HepG2 (cell line): ENCODE measurements at regions not wholly inside any gene's neighbourhood (a gene's known extent, or its start where the extent isn't known, plus 50 kb on each side); places are given as distances from the start of the nearest gene placed in this dataset.

ENCODE experiments used
- ATAC-seq: fragments of 200-7000 bp; cut with Tn5 transposase; 3 replicates; pipeline ENCODE4 v1.9.1; 2020; ENCODE audit warnings: mild to moderate bottlenecking, moderate library complexity
- BruUV-seq: library from RNA; stranded (reverse); fragments of 400-500 nt; replicated peaks from 2 replicates; lab custom pipeline; 2021; lab: Mats Ljungman, UMichigan
- CTCF ChIA-PET: fragments of 300-600 bp; formaldehyde crosslinking; extraction: SDS; loops from one replicate; lab custom pipeline; 2021; ENCODE audit warnings: low total read pairs, inconsistent platforms, low intra/inter-chr PET ratio; lab: Yijun Ruan, JAX
- POLR2A ChIA-PET: fragments of 350-600 bp; sonication (Branson Sonifier 250); formaldehyde crosslinking; loops from one replicate; lab custom pipeline; 2020; ENCODE audit warnings: antibody characterized with exemption, inconsistent platforms; lab: Yijun Ruan, JAX
- DNase-seq: peaks from one replicate; pipeline ENCODE4 v3.0.0-alpha.2; 2015; ENCODE audit warnings: low spot score
- FAIRE-seq: peaks from 3 replicates; lab custom pipeline; 2011; peaks lifted over from hg19 to GRCh38; lab: Jason Lieb, UNC
- H2AFZ ChIP-seq: one replicate; pipeline ENCODE4 v1.6.1; 2011; ENCODE audit warnings: low read length, inconsistent platforms
- H3K27ac ChIP-seq: fragments of 300-600 bp; 3 replicates; pipeline ENCODE4 v1.8.0; 2011; ENCODE audit warnings: mixed run types, mild to moderate bottlenecking, mixed read lengths, low read length, inconsistent platforms; ENCODE audit not compliant: insufficient read depth; ENCODE audit errors: extremely low read length
- H3K27me3 ChIP-seq, 2 experiments: fragments of 200-600 bp in 1 of 2; 2 replicates in 1 of 2; 3 replicates in 1 of 2; pipeline versions ENCODE4 v1.6.0 to v1.8.0; 2011; ENCODE audit warnings: low read length in 2 of 2, mild to moderate bottlenecking in 2 of 2, moderate library complexity in 2 of 2, inconsistent platforms in 1 of 2; ENCODE audit not compliant: insufficient read depth in 2 of 2, control insufficient read depth in 1 of 2
- H3K36me3 ChIP-seq, 2 experiments: fragments of 200-600 bp in 1 of 2; replicated peaks in 1 of 2; 2 replicates in 1 of 2; 3 replicates in 1 of 2; pipeline versions ENCODE4 v1.5.1 to v1.8.0; 2011; ENCODE audit warnings: low read length in 2 of 2, inconsistent platforms in 1 of 2; ENCODE audit not compliant: insufficient read depth in 2 of 2, control insufficient read depth in 1 of 2
- H3K4me1 ChIP-seq: 2 replicates; pipeline ENCODE4 v1.5.1; 2012; ENCODE audit warnings: low read length, inconsistent platforms; ENCODE audit not compliant: insufficient read depth
- H3K4me2 ChIP-seq: 2 replicates; pipeline ENCODE4 v1.6.0; 2011; ENCODE audit warnings: low read depth, low read length, inconsistent platforms
- H3K4me3 ChIP-seq, 3 experiments: fragments of 200-600 bp in 1 of 3; sonication (generic), shearing (Covaris generic) in 1 of 3; replicated peaks in 1 of 3; 2 replicates each; pipeline ENCODE4 v1.5.1; 2011 to 2016; ENCODE audit warnings: low read length in 3 of 3, inconsistent platforms in 2 of 3, low read depth in 2 of 3, mild to moderate bottlenecking in 2 of 3, control low read depth in 1 of 3, mixed read lengths in 1 of 3; ENCODE audit not compliant: insufficient read depth in 1 of 3
- H3K79me2 ChIP-seq: one replicate; pipeline ENCODE4 v1.6.1; 2011; ENCODE audit warnings: low read length, inconsistent platforms; ENCODE audit not compliant: insufficient read depth
- H3K9ac ChIP-seq: 2 replicates; pipeline ENCODE4 v1.6.0; 2011; ENCODE audit warnings: mild to moderate bottlenecking, low read depth, low read length, inconsistent platforms; ENCODE audit not compliant: insufficient read depth
- H3K9me3 ChIP-seq: 2 replicates; pipeline ENCODE4 v1.5.1; 2012; ENCODE audit warnings: mild to moderate bottlenecking, low read length
- H4K20me1 ChIP-seq: 2 replicates; pipeline ENCODE4 v1.6.0; 2011; ENCODE audit warnings: inconsistent platforms, mild to moderate bottlenecking, low read length, moderate library complexity; ENCODE audit not compliant: insufficient read depth
- ATF5 ChIP-seq: sonication (generic); formaldehyde crosslinking; IDR thresholded peaks from 2 replicates; pipeline ENCODE4 v1.4.0; 2020; ENCODE audit warnings: mild to moderate bottlenecking, low read depth, missing genetic modification reagents
- GLMP ChIP-seq: sonication (generic); formaldehyde crosslinking; IDR thresholded peaks from 2 replicates; pipeline ENCODE4 v1.9.0; 2021; ENCODE audit warnings: missing genetic modification reagents, mild to moderate bottlenecking, borderline replicate concordance
- HBP1 ChIP-seq: IDR thresholded peaks from 2 replicates; pipeline ENCODE4 v1.6.1; 2016; ENCODE audit warnings: low read depth, control low read depth
- HES4 ChIP-seq: sonication (generic); formaldehyde crosslinking; IDR thresholded peaks from 2 replicates; pipeline ENCODE4 v1.9.0; 2021; ENCODE audit warnings: mild to moderate bottlenecking, missing genetic modification reagents, borderline replicate concordance
- MAFK ChIP-seq, 2 experiments: IDR thresholded peaks in 1 of 2; conservative IDR thresholded peaks in 1 of 2; 2 replicates each; pipeline ENCODE4 v1.6.1; 2011; ENCODE audit warnings: improper control_type of control experiment in 2 of 2, low read length in 2 of 2
- RBM39 ChIP-seq: fragments of 200-400 bp; formaldehyde crosslinking; IDR thresholded peaks from one replicate; pipeline ENCODE4 v1.6.1; 2018; ENCODE audit warnings: antibody characterized with exemption, mild to moderate bottlenecking, low read depth, low read length; ENCODE audit not compliant: poor library complexity, severe bottlenecking
- SP2 ChIP-seq: sonication (generic); formaldehyde crosslinking; IDR thresholded peaks from 2 replicates; pipeline ENCODE4 v1.5.1; 2020; ENCODE audit warnings: mild to moderate bottlenecking, missing genetic modification reagents
- SP4 ChIP-seq: sonication (generic); formaldehyde crosslinking; IDR thresholded peaks from 2 replicates; pipeline ENCODE4 v1.8.1; 2023; ENCODE audit warnings: mild to moderate bottlenecking, missing genetic modification reagents
- ZMAT3 ChIP-seq: sonication (generic); formaldehyde crosslinking; conservative IDR thresholded peaks from 2 replicates; pipeline ENCODE4 v1.7.0; 2021; ENCODE audit warnings: missing genetic modification reagents
- ZNF883 ChIP-seq: sonication (generic); formaldehyde crosslinking; IDR thresholded peaks from 2 replicates; pipeline ENCODE4 v1.5.1; 2020; ENCODE audit warnings: mild to moderate bottlenecking, missing genetic modification reagents; ENCODE audit errors: not compliant biosample characterization
- WGBS: methylation state at CpG from one replicate; pipeline ENCODE4 v1.1.6; 2017; ENCODE audit warnings: low lambda C conversion rate; 5-methylcytosine and 5-hydroxymethylcytosine counted together
- in situ Hi-C: cut with HindIII; loops from 2 replicates; pipeline ENCODE4 v1.10.0; 2017; ENCODE audit warnings: low pct_unique_long_range_greater_than_20kb; ENCODE audit not compliant: extremely low pct_ligation_motif_present
- intact Hi-C: fragments of 100-400 bp; cut with micrococcal nuclease; formaldehyde crosslinking; loops from one replicate; pipeline ENCODE4 v1.10.0; 2022; ENCODE audit not compliant: unreplicated experiment

GRCh38 chr10:3714967-3715366 lies 70.0 kb downstream of the KLF6 start:
- intact Hi-C loops = loop anchor here (5.0 kb wide), 1 partner anchor 642 kb away; no protein-coding TSS in a partner anchor
- TF ChIP-seq HES4 (CRISPR knock-in tag) = no peak
- TF ChIP-seq ATF5 (CRISPR knock-in tag) = no peak
- TF ChIP-seq MAFK (conservative IDR thresholded peaks at IDR 0.05 in 1 of 2, IDR thresholded peaks at IDR 0.05 in 1 of 2; ENCODE audit: low read length in 2 of 2) = no peak
- TF ChIP-seq RBM39 = no peak
- TF ChIP-seq SP2 (CRISPR knock-in tag) = no peak
- POLR2A ChIA-PET = no interaction called here
- H3K9ac ChIP-seq = no peak overlapping the region
- BruUV-seq = no TSS peak
- H3K4me1 ChIP-seq = no peaks in the 10 kb centered on the region
- H4K20me1 ChIP-seq = no peaks in the 10 kb centered on the region
- no peak overlapping the region for H3K27ac ChIP-seq
- DNase-seq (no peak), FAIRE-seq (no peak), ATAC-seq (no peak)
- H3K36me3 ChIP-seq = no peaks in the 10 kb centered on the region
- WGBS = 33% methylated on average over 2 of the region's 2 CpGs
- CTCF ChIA-PET = no interaction called here
- peaks cover 2 to 34% of the 10 kb centered on the region in 2 experiments; a peak in 3 of 5 replicates for H3K27me3 ChIP-seq
- H3K79me2 ChIP-seq = no peaks in the 10 kb centered on the region
- H3K4me3 ChIP-seq = no peak overlapping the region
- in situ Hi-C loops = no loop called here
- H2AFZ ChIP-seq = no peak overlapping the region
- no peak overlapping the region for H3K4me2 ChIP-seq
- peaks cover 8% of the 10 kb centered on the region; the same call in 1 of the 2 replicates for H3K9me3 ChIP-seq

GRCh38 chr10:3714531-3714930 lies 70.5 kb downstream of the KLF6 start:
- ChIA-PET CTCF (no interaction called here), POLR2A (no interaction called here)
- no peak for FAIRE-seq
- 53% methylated on average over 6 of the region's 6 CpGs for WGBS
- ATAC-seq = no peak
- no peak for DNase-seq
- Histone ChIP-seq H3K27ac (no peak overlapping the region), H3K36me3 (no peaks in the 10 kb centered on the region), H3K9me3 (peaks cover 8% of the 10 kb centered on the region; the same call in 1 of the 2 replicates), H3K9ac (no peak overlapping the region), H4K20me1 (no peaks in the 10 kb centered on the region), H3K4me1 (no peaks in the 10 kb centered on the region), H3K27me3 (peaks cover 2 to 33% of the 10 kb centered on the region in 2 experiments; a peak in 3 of 5 replicates), H3K4me2 (no peak overlapping the region), H2AFZ (no peak overlapping the region), H3K79me2 (no peaks in the 10 kb centered on the region), H3K4me3 (no peak overlapping the region)
- BruUV-seq = no TSS peak
- intact Hi-C loops = loop anchor here (5.0 kb wide), 1 partner anchor 643 kb away; no protein-coding TSS in a partner anchor
- in situ Hi-C loops = no loop called here
- TF ChIP-seq SP4 (no peak), GLMP (CRISPR knock-in tag) (no peak), ZNF883 (CRISPR knock-in tag) (no peak), HBP1 (CRISPR knock-in tag) (no peak), ZMAT3 (CRISPR knock-in tag) (no peak)
